OCI-LY7 (cell line): ENCODE measurements at regions not wholly inside any gene's neighbourhood (a gene's known extent, or its start where the extent isn't known, plus 50 kb on each side); places are given as distances from the start of the nearest gene placed in this dataset.
"Not testable (repeated sequence)": the region's sequence is repeated elsewhere in the genome, so short reads cannot be mapped to it uniquely, and the experiment has no call there.

Experiments
- BruUV-seq: library from RNA; stranded (reverse); fragments of 400-500 nt; replicated peaks from 2 replicates; lab custom pipeline; 2021; lab: Mats Ljungman, UMichigan
- CTCF ChIA-PET: fragments of 300-600 bp; sonication (Branson Sonifier 250); formaldehyde crosslinking; loops from one replicate; lab custom pipeline; 2022; ENCODE audit warnings: antibody characterized with exemption; ENCODE audit not compliant: unreplicated experiment; lab: Charles Lee
- POLR2A ChIA-PET: fragments of 300-600 bp; sonication (Branson Sonifier 250); formaldehyde crosslinking; loops from one replicate; lab custom pipeline; 2022; ENCODE audit warnings: antibody characterized with exemption; lab: Charles Lee
- DNase-seq: peaks from one replicate; pipeline ENCODE4 v3.0.0-alpha.2; 2015; ENCODE audit warnings: low spot score
- H2AFZ ChIP-seq: fragments of 200-600 bp; sonication (generic), shearing (Covaris generic); 2 replicates; pipeline ENCODE4 v1.6.1; 2014; ENCODE audit warnings: mild to moderate bottlenecking, antibody characterized with exemption, low read length, moderate library complexity
- H3K27ac ChIP-seq: fragments of 200-600 bp; sonication (generic); 2 replicates; pipeline ENCODE4 v1.5.1; 2014; ENCODE audit warnings: mixed run types, low read depth, mild to moderate bottlenecking, moderate library complexity, low read length, inconsistent platforms; ENCODE audit not compliant: poor library complexity, severe bottlenecking
- H3K36me3 ChIP-seq: fragments of 200-600 bp; sonication (generic); 2 replicates; pipeline ENCODE4 v1.6.1; 2014; ENCODE audit warnings: mild to moderate bottlenecking, antibody characterized with exemption, low read length, moderate library complexity, mixed read lengths; ENCODE audit not compliant: insufficient read depth
- H3K4me1 ChIP-seq: fragments of 200-600 bp; sonication (generic); 2 replicates; pipeline ENCODE4 v1.5.1; 2014; ENCODE audit warnings: mild to moderate bottlenecking, low read length; ENCODE audit not compliant: insufficient read depth, poor library complexity, severe bottlenecking
- H3K4me2 ChIP-seq: fragments of 200-600 bp; sonication (generic); 2 replicates; pipeline ENCODE4 v1.6.1; 2014; ENCODE audit warnings: mild to moderate bottlenecking, low read length
- H3K4me3 ChIP-seq: fragments of 200-600 bp; sonication (generic); 2 replicates; pipeline ENCODE4 v1.5.1; 2014; ENCODE audit warnings: mild to moderate bottlenecking, low read depth, low read length; ENCODE audit not compliant: poor library complexity, severe bottlenecking
- H3K79me2 ChIP-seq: fragments of 200-600 bp; sonication (generic); 2 replicates; pipeline ENCODE4 v1.6.1; 2016; ENCODE audit warnings: low read depth, mild to moderate bottlenecking, low read length, moderate library complexity, mixed read lengths; ENCODE audit not compliant: insufficient read depth
- H3K9me2 ChIP-seq: fragments of 200-600 bp; sonication (generic); 2 replicates; pipeline ENCODE4 v1.6.1; 2016; ENCODE audit warnings: mild to moderate bottlenecking, low read length, mixed read lengths; ENCODE audit not compliant: insufficient read depth
- H3K9me3 ChIP-seq: fragments of 200-600 bp; sonication (generic); 2 replicates; pipeline ENCODE4 v1.6.1; 2014; ENCODE audit warnings: mild to moderate bottlenecking, mixed run types, low read length, mixed read lengths
- H4K20me1 ChIP-seq: fragments of 200-600 bp; sonication (generic); 2 replicates; pipeline ENCODE4 v1.6.1; 2014; ENCODE audit warnings: mild to moderate bottlenecking, antibody characterized with exemption, low read length, moderate library complexity, mixed read lengths; ENCODE audit not compliant: insufficient read depth
- CTCF ChIP-seq: fragments of 200-600 bp; sonication (generic); conservative IDR thresholded peaks from 2 replicates; pipeline ENCODE4 v1.5.1; 2014; ENCODE audit warnings: mild to moderate bottlenecking, antibody characterized with exemption, low read length, moderate library complexity, mixed read lengths
- EZH2phosphoT487 ChIP-seq: fragments of 200-600 bp; sonication (generic); IDR thresholded peaks from 2 replicates; pipeline ENCODE4 v1.6.1; 2018; ENCODE audit warnings: low read depth, borderline replicate concordance, mild to moderate bottlenecking, mixed run types, antibody characterized with exemption, low read length, moderate library complexity, mixed read lengths
- intact Hi-C: fragments of 100-400 bp; cut with micrococcal nuclease; formaldehyde crosslinking; loops from one replicate; pipeline ENCODE4 v1.10.0; 2022; ENCODE audit not compliant: unreplicated experiment

- CTCF ChIA-PET = no interaction called here
Measured at GRCh38 chr4:29375716-29376115, 1344.5 kb upstream of the PCDH7 start.

GRCh38 chr4:29378237-29378636 lies 1341.9 kb upstream of the PCDH7 start:
- CTCF ChIA-PET, intact Hi-C loops, H3K9me2 ChIP-seq: not testable (repeated sequence)

More at GRCh38 chr4:29375716-29376115, 1344.5 kb upstream of the PCDH7 start:
- POLR2A ChIA-PET = no interaction called here
- TF ChIP-seq EZH2phosphoT487 = no peak
- no peak for TF ChIP-seq CTCF
- H3K4me1 ChIP-seq = no peaks in the 10 kb centered on the region
- H4K20me1 ChIP-seq = no peaks in the 10 kb centered on the region
- H3K4me2 ChIP-seq = no peak overlapping the region
- no peaks in the 10 kb centered on the region for H3K9me3 ChIP-seq
- no peak overlapping the region for H3K4me3 ChIP-seq
- no TSS peak for BruUV-seq
- H3K36me3 ChIP-seq = no peaks in the 10 kb centered on the region
- H3K9me2 ChIP-seq = no peaks in the 10 kb centered on the region
- no peaks in the 10 kb centered on the region for H3K79me2 ChIP-seq
- no peak for DNase-seq
- no peak overlapping the region for H2AFZ ChIP-seq
- no peak overlapping the region for H3K27ac ChIP-seq
- intact Hi-C loops = no loop called here

GRCh38 chr4:29390921-29391320 lies 1329.2 kb upstream of the PCDH7 start:
- no peaks in the 10 kb centered on the region for H3K9me2 ChIP-seq
- H3K9me3 ChIP-seq = 0 out of 2 replicates have a peak, but pooled peaks cover 3% of the 10 kb centered on the region
- no peaks in the 10 kb centered on the region for H3K4me1 ChIP-seq
- intact Hi-C loops = no loop called here
- no peaks in the 10 kb centered on the region for H3K36me3 ChIP-seq
- H3K4me3 ChIP-seq = no peak overlapping the region
- no peaks in the 10 kb centered on the region for H4K20me1 ChIP-seq
- ChIA-PET CTCF (no interaction called here), POLR2A (no interaction called here)
- DNase-seq = no peak
- no peak overlapping the region for H2AFZ ChIP-seq
- no peak overlapping the region for H3K27ac ChIP-seq
- no TSS peak for BruUV-seq
- TF ChIP-seq CTCF (no peak), EZH2phosphoT487 (no peak)
- no peak overlapping the region for H3K4me2 ChIP-seq
- H3K79me2 ChIP-seq = no peaks in the 10 kb centered on the region

More at GRCh38 chr4:29378237-29378636, 1341.9 kb upstream of the PCDH7 start:
- H3K27ac ChIP-seq, H3K9me3 ChIP-seq, BruUV-seq, H3K36me3 ChIP-seq, DNase-seq, H3K4me3 ChIP-seq, H2AFZ ChIP-seq, POLR2A ChIA-PET, H3K4me1 ChIP-seq, H3K79me2 ChIP-seq, H3K4me2 ChIP-seq, H4K20me1 ChIP-seq: not testable (repeated sequence)
